ENCODE measurements at regions not wholly inside any gene's neighbourhood (a gene's known extent, or its start where the extent isn't known, plus 50 kb on each side); places are given as distances from the start of the nearest gene placed in this dataset.
"Not testable (repeated sequence)": the region's sequence is repeated elsewhere in the genome, so short reads cannot be mapped to it uniquely, and the experiment has no call there.

DNA sequence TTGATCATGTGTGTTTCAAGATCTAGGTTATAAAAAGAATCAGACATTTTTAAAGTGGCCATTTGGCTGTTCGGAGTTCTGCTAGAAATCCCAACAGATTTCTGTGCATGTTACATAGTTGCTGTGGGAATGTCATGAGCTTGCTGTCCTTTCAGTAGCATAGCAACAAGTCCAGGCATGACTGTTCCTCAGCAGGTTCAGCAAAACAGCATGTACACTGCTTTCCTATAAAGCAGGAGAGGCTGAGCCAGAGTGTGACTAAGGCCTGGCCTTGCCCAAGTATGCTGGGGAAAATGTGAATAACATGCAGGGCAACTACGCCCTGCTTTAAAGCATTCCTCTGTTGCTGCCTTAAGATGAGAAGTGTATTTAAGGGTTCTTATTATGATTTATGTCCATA lies 217.1 kb upstream of the SMIM31 start:
- no peak for DNase-seq

DNA sequence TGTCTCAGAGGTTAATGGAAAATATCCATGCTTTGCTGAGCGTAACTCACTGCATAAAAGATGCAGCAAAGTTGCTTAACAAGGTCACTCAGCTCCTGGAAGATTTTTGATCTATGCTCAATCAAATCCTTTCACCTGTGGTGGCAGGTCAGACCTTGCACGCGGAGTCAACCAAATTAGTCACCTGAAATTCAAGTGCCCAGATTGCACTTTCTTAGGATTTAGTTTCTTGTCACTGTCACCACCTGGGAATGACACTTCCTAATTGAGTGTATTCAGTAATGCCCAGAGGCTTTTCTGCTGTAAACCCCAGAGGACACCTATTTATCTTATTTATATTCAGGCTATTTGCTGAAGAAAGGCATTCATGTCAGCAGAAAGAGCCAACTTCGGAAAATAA lies 215.8 kb upstream of the SMIM31 start:
- DNase-seq, result no peak

DNA sequence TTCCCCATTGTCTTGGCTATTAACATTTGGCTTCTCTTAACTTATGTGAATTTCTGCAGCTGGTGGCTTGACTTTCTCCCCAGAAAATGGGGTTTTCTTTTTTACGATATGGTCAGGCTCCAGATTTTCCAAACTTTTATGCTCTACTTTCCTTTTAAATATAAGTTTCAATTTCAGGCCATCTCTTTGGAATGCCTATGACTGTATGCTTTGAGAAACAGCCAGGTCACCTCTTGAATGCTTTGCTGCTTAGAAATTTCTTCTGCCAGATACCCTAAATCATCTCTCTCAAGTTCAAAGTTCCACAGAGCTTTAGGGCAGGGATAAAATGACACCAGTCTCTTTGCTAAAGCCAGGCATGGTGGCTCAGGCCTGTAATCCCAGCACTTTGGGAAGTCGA lies 212.9 kb upstream of the SMIM31 start:
- no peak for DNase-seq

GRCh38 chr4:164542431-164542830 lies 211.5 kb upstream of the SMIM31 start:
- DNase-seq, result no peak

- DNase-seq, result no peak
Measured at GRCh38 chr4:164550989-164551712, 202.8 kb upstream of the SMIM31 start.

- DNase-seq, result no peak
Measured at GRCh38 chr4:164551713-164552040, 202.3 kb upstream of the SMIM31 start.

DNA sequence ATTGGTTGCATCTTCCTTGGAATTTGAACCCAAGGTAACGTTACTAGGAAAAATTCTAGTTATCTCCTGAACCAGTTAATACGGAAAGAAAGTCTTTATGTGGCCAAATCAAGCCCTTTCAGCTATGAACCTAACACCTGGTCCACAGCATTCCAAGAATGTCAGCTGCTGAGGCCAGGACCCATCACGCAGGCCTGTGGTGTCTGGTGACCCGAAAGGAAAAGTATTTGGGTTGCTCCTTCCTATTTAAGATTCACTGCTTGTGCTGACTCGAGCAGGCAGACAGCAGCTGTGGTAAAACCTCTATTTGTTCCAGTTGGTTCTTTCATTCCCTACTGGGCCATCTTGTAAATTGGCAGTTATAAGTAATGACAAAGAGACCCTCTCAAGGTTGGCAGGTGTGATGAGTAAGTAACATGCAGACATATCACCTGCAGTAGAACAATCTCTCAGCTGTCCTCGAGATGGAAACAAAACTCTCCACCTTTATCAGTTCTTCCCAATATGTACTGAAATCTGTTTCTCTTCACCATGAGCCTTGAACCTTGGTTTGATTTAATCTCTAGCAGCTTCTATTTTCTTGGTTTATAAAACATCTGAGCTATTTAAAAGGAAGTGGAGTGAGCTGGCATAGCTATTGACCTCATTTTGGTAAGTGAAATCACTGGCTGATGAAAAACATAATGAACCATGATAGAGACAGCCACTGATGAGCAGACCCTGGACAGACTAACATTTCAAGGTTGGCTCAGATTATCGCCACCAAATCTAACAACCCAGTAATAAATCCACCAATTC lies 182.1 kb upstream of the SMIM31 start:
- DNase-seq, result no peak

GRCh38 chr4:164572877-164573279 lies 181.1 kb upstream of the SMIM31 start:
- no peak for DNase-seq

DNA sequence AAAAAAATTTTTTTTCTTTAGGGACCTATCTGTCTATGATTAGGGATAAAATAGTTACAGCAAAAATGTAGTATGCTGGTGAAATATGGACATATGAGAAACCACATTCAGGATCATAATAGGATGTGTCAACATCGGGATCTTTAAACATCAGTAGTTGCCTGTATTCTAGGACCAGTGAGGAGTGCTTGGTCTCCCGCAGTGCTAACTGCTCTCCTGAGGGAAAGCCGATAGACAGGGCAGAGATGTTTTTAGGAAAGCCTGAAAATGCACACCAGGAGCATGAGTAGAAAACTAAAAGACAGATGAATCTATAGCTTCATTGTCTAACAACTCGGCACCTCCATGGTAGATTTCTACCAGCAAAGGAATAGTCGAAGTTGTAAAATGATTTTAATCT lies 178.1 kb upstream of the SMIM31 start:
- no peak for DNase-seq

- no peak for DNase-seq
Measured at GRCh38 chr4:164579270-164579942, 174.5 kb upstream of the SMIM31 start.

DNA sequence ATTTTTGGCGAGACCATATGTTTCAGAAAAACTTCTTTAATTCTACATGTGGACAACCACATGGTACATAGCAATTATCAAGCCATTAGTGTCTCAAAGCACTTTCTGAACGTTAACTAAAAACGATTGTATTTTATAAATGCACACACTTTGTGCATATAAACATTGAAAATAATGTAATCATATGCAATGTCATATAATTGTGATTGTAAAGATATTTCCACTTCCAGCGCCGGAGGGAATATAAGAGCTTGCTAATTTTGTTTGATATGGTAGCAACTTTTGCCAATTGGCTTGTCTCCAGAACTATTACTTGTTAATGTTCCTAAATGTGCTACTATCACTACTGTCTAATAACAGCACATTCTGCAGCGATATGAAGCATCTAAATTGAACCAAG lies 162.3 kb upstream of the SMIM31 start:
- DNase-seq, result no peak

GRCh38 chr4:164595751-164596150 lies 158.2 kb upstream of the SMIM31 start:
- no peak for DNase-seq

- no peak for DNase-seq
Measured at GRCh38 chr4:164596318-164596878, 157.5 kb upstream of the SMIM31 start.

- DNase-seq, result no peak
Measured at GRCh38 chr4:164596927-164597326, 157.0 kb upstream of the SMIM31 start.

DNA sequence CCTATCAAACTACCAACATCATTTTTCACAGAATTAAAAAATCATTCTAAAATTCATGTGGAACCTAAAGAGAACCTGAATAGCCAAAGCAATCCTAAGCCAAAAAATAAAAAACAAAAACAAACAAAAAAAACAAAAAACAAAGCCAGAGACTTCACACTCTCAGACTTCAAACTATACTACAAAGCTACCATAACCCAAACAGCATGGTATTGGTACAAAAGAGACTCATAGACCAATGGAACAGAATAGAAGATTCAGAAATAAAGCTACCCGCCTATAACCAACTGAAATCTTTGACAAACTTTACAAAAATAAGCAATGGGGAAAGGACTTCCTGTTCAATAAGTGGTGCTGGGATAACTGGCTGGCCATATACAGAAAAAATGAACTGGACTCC lies 152.3 kb upstream of the SMIM31 start:
- no peak for DNase-seq

DNA sequence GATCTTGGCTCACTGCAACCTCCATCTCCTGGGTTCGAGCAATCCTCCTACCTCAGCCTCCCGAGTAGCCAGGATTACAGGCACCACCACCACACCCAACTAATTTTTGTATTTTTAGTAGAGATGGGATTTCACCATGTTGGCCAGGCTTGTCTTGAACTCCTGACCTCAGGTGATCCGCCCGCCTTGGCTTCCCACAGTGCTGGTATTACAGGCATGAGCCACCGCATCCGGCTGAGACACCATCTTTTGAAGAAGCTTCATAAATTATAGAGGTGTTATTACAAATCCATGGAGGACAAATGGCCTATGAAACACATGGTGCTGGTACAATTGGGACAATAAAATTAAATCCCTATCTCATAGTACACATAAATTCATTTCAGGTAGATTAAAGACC lies 148.1 kb upstream of the SMIM31 start:
- not testable (repeated sequence) for DNase-seq

- no peak for DNase-seq
Measured at GRCh38 chr4:164606478-164606877, 147.5 kb upstream of the SMIM31 start.

GRCh38 chr4:164613256-164613655 lies 140.7 kb upstream of the SMIM31 start:
- no peak for DNase-seq

DNA sequence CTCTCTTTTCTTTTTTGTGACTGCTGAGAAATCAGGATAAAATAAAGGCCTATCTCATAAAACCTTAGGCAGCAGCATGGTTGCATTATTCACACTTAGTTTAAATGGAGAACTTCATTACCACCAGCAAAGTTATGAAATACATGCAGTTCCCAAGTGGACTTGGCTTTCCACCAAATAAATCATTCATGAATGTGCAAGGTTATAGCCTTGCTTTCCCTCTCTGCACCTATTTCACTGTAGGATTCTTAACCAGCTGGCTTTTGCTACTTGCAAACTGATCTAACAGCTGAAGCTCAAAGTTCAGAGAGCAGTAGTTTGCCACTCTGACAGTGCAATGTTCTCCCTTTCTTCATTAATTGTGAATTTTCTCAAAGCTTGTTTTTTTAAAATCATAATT lies 140.1 kb upstream of the SMIM31 start:
- no peak for DNase-seq

GRCh38 chr4:164614329-164614728 lies 139.6 kb upstream of the SMIM31 start:
- no peak for DNase-seq

- DNase-seq, result no peak
Measured at GRCh38 chr4:164614999-164615398, 138.9 kb upstream of the SMIM31 start.

DNA sequence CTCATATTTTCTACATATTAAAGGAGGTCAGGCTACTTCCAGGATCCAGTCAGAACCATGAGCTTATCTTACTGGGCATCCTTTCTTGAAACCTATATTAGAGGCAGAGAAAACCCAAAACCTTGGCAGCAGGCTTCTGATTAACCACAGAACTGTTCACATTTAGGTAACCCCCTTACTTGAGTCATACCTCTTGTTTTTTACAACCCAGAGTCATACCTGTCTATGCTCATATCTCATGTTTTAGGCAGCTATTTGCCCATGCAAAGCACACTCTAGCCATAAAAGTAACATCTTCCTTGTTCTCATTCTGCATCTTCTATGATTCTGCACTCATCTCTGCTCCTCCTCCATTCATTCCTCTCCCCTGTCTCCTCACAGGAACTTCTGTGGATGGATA lies 138.0 kb upstream of the SMIM31 start:
- DNase-seq, result no peak

- no peak for DNase-seq
Measured at GRCh38 chr4:164616961-164617360, 137.0 kb upstream of the SMIM31 start.

DNA sequence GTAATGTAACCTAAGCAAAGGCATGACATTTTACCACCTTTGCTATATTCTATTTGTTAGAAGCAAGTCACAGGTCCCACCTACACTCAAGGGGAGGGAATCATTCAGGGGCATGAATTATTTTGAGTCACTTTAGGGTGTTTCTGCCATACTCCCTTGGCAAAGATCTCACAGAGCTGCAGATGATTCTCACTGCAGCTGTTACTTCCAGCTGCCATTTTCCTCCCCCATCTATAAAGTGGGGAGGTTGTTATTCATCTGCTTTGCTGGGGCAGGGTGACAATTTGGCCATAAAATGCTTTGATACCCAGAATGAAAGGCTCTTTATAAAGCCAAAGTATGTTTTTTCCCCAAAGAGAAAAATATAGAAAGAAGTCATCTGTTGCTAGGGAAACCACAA lies 136.5 kb upstream of the SMIM31 start:
- DNase-seq, result no peak

Measured in CD4-positive, alpha-beta T cell treated with Interleukin-4 for 1 hour (primary cell).